ENCODE measurements at regions not wholly inside any gene's neighbourhood (a gene's known extent, or its start where the extent isn't known, plus 50 kb on each side); places are given as distances from the start of the nearest gene placed in this dataset.

- peak overlapping the region in 1 of 2 donors; percentile 22 for H3K4me3 ChIP-seq (ENCODE audit: low read length in 2 of 2)
- H3K4me1 ChIP-seq (ENCODE audit: control insufficient read depth, insufficient read depth, low read length) = no peaks in the 10 kb centered on the region
- H3K27ac ChIP-seq (ENCODE audit: low read length) = no peak overlapping the region
- H3K36me3 ChIP-seq (ENCODE audit: control insufficient read depth in 2 of 2, insufficient read depth in 2 of 2, low read length in 2 of 2) = no peaks in the 10 kb centered on the region
- peaks cover 0 to 2% of the 10 kb centered on the region in 2 donors for H3K9me3 ChIP-seq (ENCODE audit: control insufficient read depth in 2 of 2, low read length in 2 of 2)
- H3K27me3 ChIP-seq (ENCODE audit: control insufficient read depth in 1 of 2, insufficient read depth in 2 of 2, low read length in 2 of 2) = peaks cover 5 to 12% of the 10 kb centered on the region in 2 donors
- H3K9ac ChIP-seq (ENCODE audit: low read length in 2 of 2) = no peak overlapping the region
Observed at GRCh38 chr6:169831450-169832246, 80.2 kb downstream of the ERMARD start.
